ENCODE measurements at regions not wholly inside any gene's neighbourhood (a gene's known extent, or its start where the extent isn't known, plus 50 kb on each side); places are given as distances from the start of the nearest gene placed in this dataset.
"Not testable (repeated sequence)": the region's sequence is repeated elsewhere in the genome, so short reads cannot be mapped to it uniquely, and the experiment has no call there.

GRCh38 chr4:3939954-3940591 is 173.9 kb downstream of the ADRA2C start:
- DNase-seq; in situ Hi-C loops (cut with HindIII; ENCODE audit: low pct_ligation_motif_present, low pct_unique_long_range_greater_than_20kb, low sequenced_read_pairs): not testable (repeated sequence)

GRCh38 chr4:3941735-3942522 is 175.7 kb downstream of the ADRA2C start:
- in situ Hi-C loops (cut with HindIII; ENCODE audit: low pct_ligation_motif_present, low pct_unique_long_range_greater_than_20kb, low sequenced_read_pairs); DNase-seq: not testable (repeated sequence)

- peak; percentile 47 for DNase-seq
- in situ Hi-C loops (cut with HindIII; ENCODE audit: low pct_ligation_motif_present, low pct_unique_long_range_greater_than_20kb, low sequenced_read_pairs), result not testable (repeated sequence)
Measured at GRCh38 chr4:3942569-3942971, 176.4 kb downstream of the ADRA2C start.

DNA sequence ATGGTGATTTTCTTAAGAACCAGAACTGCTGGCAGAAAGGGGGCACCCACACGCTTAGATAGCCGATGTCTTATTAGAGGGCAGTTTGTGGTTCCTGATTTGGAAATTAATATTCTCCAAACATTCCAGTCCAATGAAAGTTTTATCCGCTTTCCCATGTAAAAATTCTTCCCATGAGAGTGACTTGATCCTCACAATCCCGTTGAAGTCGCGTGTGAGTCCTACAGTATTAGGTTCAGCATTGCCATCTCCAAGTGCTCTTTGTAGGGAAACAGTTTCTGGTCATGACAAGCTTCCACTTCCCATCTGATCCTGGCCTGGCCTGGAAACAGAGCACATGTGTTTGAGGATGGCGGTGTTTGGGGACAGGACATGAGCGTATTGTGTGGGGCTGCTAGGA is 176.9 kb downstream of the ADRA2C start:
- in situ Hi-C loops (cut with HindIII; ENCODE audit: low pct_ligation_motif_present, low pct_unique_long_range_greater_than_20kb, low sequenced_read_pairs); DNase-seq: not testable (repeated sequence)

DNA sequence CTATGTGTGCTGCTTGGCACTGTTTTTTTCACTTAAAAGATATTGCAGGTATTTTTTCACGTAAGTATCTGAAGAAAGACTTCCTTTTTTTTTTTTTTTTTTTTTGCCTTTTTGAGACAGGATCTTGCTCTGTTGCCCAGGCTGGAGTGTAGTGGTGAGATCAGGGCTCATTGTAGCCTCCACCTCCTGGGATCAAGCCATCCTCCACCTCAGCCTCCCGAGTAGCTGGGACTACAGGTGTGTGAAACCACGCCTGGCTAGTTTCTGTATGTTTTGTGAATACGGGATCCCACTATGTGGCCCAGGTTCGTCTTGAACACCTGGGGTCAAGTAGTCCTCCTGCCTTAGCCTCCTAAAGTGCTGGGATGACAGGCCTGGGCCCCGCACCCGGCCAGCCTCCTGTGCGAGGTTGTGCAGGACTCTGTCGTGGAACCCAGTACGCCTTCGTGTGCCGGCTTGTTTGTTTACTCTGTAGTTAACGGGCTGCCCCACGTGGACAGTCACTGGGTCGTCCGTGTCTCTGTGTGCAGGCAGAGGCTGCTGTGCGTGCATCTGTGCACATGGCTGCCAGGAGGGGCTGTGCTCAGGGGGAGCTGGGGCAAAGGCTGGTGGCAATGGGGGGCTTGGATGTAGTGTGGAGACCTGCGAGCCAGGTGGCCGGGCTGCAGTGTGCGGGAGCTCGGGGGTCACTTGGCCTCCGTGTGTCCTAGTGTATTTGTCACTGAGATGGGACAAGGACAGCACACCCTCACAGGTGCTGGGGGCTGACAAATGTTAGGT is 179.5 kb downstream of the ADRA2C start:
- no peak for DNase-seq
- in situ Hi-C loops (cut with HindIII; ENCODE audit: low pct_ligation_motif_present, low pct_unique_long_range_greater_than_20kb, low sequenced_read_pairs), result no loop called here

GRCh38 chr4:3946553-3946952 is 180.4 kb downstream of the ADRA2C start:
- DNase-seq; in situ Hi-C loops (cut with HindIII; ENCODE audit: low pct_ligation_motif_present, low pct_unique_long_range_greater_than_20kb, low sequenced_read_pairs): not testable (repeated sequence)

- in situ Hi-C loops (cut with HindIII; ENCODE audit: low pct_ligation_motif_present, low pct_unique_long_range_greater_than_20kb, low sequenced_read_pairs); DNase-seq: not testable (repeated sequence)
Measured at GRCh38 chr4:3947761-3948160, 181.6 kb downstream of the ADRA2C start.

GRCh38 chr4:3948210-3948609 is 182.0 kb downstream of the ADRA2C start:
- in situ Hi-C loops (cut with HindIII; ENCODE audit: low pct_ligation_motif_present, low pct_unique_long_range_greater_than_20kb, low sequenced_read_pairs); DNase-seq: not testable (repeated sequence)

GRCh38 chr4:3949916-3950315 is 183.7 kb downstream of the ADRA2C start:
- DNase-seq, result peak; percentile 43
- in situ Hi-C loops (cut with HindIII; ENCODE audit: low pct_ligation_motif_present, low pct_unique_long_range_greater_than_20kb, low sequenced_read_pairs), result not testable (repeated sequence)

DNA sequence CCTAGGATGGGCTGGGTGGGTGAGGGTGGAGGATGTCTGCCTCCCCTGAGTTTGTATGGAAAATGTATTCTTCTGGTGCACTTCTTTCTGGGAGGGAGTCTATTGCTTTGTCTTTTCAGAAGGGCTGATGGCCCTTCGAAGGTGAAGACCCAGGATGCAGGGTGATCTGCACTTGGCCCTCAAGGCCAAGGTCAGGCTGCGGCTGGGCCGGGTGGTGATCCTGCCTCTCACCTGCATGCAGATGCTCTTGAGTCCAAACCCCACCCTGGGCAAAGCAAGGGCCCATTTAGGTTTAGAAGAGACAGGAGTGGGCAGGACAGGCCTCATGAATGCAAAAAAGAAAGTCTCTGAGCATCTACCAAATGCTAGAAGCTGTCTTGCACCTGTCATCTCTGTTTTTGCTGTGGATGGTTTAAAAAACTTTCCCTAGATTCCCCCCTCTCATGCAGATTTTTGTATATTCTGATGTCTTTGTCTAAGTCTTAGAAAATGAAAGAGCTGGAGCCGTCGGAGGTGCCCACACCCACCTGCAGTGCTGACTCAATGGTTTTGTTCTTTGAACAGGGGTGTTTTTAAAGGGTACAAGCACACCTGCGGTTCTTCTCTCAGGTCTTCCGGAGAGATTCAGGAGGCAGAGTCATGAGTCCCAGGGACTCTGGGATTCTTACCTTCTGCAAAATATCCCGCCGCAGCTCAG is 186.4 kb downstream of the ADRA2C start:
- DNase-seq; in situ Hi-C loops (cut with HindIII; ENCODE audit: low pct_ligation_motif_present, low pct_unique_long_range_greater_than_20kb, low sequenced_read_pairs): not testable (repeated sequence)

GRCh38 chr4:3953140-3953489 is 186.9 kb downstream of the ADRA2C start:
- DNase-seq; in situ Hi-C loops (cut with HindIII; ENCODE audit: low pct_ligation_motif_present, low pct_unique_long_range_greater_than_20kb, low sequenced_read_pairs): not testable (repeated sequence)

DNA sequence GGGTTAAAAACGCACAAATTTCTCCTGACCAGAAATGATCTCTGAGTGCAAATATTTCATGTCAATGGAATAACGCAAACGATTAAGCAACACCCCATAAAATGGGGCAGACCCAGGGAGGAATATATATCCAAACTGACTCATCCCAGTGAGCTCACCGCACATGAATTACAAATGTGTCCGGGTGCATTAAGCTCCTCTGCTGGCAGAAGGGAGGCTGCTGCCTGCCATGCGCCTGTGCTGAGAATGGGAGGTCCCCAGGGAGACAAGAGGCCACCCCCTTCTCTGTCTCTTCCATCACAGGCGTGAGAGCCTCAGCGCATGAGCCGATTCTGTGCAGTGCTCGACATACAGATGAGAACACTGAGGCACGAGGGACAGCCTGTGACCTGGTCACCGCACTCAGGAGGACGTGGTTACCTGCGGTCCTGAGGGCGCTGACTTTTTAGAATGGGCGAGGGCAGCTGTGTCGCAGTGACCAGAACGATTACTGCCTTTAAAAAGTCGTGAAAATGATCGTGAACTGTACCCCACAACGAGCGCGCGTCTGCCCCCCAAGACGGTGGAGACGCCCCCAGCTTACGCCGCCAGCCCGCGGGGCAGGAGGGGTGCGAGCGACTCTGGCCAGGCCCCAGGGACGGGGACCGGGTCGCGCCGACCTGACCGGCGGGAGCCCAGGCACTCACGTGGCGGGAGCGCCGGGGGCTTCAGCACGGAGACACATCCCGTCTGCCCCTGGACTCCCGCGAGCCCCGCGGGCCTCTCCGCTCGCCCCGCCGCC is 188.5 kb downstream of the ADRA2C start:
- peak; percentile 91 for DNase-seq
- in situ Hi-C loops (cut with HindIII; ENCODE audit: low pct_ligation_motif_present, low pct_unique_long_range_greater_than_20kb, low sequenced_read_pairs), result not testable (repeated sequence)

DNA sequence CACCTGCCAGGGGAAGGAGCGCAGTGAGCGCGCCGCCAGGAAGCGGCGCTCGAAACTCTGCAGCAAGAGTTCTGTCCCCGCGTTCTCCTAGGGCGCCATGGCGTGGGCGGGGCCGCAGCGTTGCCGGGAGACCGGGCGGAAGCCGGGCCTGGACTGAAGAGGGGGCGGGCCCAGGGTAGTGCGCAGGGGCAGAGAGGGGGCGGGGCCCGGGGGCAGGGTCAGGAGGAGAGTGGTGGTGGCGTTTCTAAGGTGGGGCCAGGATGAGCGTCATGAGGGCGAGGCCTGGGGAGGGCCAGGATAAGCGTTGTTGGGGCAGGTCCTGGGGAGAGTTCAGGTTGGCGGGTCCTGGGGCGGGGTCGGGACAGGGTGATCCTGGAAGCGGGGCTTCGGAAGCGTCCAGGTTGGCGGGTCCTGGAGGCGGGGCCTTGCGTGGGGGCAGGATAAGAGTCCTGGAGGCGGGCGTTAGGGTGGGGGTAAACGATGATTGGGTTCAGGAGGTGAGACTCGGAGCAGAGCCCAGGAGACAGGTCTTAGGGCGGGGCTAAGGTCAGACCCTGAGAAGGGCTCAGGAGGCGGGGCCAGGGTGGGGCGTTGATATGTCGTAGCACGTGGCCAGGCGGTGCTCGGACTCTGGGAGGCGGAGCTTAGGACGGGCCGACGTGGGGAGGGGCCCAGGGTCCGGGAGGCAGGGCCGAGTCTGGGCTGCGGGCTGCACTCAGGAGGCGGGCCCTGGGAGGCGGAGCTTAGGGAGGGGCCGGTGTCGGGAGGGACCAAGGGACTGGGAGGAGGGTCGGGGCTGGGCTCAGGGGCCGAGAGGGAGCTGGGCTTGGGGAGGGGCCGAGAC is 189.4 kb downstream of the ADRA2C start:
- in situ Hi-C loops (cut with HindIII; ENCODE audit: low pct_ligation_motif_present, low pct_unique_long_range_greater_than_20kb, low sequenced_read_pairs), result not testable (repeated sequence)
- peak; percentile 96 for DNase-seq

DNA sequence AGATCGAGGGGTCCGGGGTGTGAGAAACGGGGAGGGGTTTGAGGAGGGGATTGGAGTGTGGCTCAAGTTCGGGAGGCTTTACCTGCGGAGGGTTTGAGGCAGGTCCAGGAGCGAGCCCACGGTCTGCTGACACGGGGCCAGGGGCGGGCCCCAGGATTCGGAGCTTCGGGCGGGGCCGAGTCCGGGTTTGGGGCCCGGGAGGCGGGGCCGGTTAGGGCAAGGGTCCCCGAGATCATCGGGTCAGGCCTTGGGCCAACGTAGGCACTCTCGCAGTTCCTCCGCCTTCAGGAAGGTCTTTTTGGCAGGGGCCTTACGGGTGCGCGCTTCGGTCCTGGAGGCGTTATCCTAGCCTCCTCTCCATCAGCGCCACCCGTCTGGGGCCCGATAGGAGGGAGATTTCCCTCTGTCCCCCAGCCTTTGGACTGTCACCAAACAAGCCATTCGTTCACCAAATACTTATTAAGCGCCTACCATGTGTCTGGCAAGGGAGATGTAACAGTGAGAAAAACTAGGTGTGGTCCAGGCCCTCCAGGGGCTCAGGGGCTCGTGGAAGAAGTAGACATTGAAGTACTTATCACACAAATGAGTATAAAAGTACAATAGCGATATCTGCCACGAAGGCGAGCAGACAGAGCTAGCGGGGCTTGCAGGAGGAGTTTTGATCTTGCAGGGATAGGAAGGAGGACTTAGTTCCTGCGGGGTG is 190.1 kb downstream of the ADRA2C start:
- in situ Hi-C loops (cut with HindIII; ENCODE audit: low pct_ligation_motif_present, low pct_unique_long_range_greater_than_20kb, low sequenced_read_pairs); DNase-seq: not testable (repeated sequence)

DNA sequence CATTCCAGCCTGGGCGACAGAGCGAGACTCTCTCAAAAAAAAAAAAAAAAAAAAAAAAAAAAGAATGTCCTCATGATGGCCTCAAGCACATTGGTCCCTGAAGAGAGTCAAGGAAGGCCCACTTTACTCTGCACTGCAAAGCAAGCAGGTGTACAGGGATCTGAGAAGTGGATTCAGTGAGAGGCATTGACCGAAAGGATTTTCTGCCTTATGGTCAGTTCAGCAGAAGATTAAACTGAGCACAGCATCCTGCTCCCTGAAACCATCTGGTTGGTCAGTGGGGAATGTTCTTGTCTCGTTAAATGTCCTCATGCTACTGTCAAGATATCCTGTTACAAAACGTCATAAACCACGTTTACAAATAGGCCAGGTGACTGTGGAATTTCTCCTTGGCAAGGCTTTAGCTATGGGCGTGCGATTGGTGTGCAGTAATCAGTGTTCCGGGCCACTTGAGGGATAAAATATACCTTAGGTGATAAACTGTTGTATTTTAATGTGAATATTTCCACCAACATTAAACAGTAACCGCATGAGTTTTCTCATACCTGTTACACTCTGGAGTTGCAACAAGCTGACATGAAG is 195.0 kb downstream of the ADRA2C start:
- in situ Hi-C loops (cut with HindIII; ENCODE audit: low pct_ligation_motif_present, low pct_unique_long_range_greater_than_20kb, low sequenced_read_pairs); DNase-seq: not testable (repeated sequence)

GRCh38 chr4:3964572-3965278 is 198.5 kb downstream of the ADRA2C start:
- DNase-seq; in situ Hi-C loops (cut with HindIII; ENCODE audit: low pct_ligation_motif_present, low pct_unique_long_range_greater_than_20kb, low sequenced_read_pairs): not testable (repeated sequence)
